RWPE2 (cell line): ENCODE measurements at regions not wholly inside any gene's neighbourhood (a gene's known extent, or its start where the extent isn't known, plus 50 kb on each side); places are given as distances from the start of the nearest gene placed in this dataset.

Experiments used
- ATAC-seq: fragments of 200-7000 bp; cut with Tn5 transposase; 3 replicates; pipeline ENCODE4 v1.9.1; 2021; ENCODE audit warnings: low read depth
- DNase-seq: peaks from one replicate; pipeline ENCODE4 v3.0.0-alpha.2; 2020; ENCODE audit warnings: low spot score
- H3K27ac ChIP-seq: fragments of 450-650 bp; 2 replicates; pipeline ENCODE4 v1.5.1; 2017; ENCODE audit warnings: mild to moderate bottlenecking; ENCODE audit not compliant: poor library complexity, severe bottlenecking
- H3K27me3 ChIP-seq: fragments of 250-450 bp; sonication (Bioruptor Pico); 2 replicates; pipeline ENCODE4 v1.5.1; 2021; ENCODE audit warnings: mild to moderate bottlenecking, moderate library complexity; ENCODE audit not compliant: insufficient read depth, poor library complexity, severe bottlenecking
- H3K36me3 ChIP-seq: fragments of 250-450 bp; sonication (Bioruptor Pico); 2 replicates; pipeline ENCODE4 v1.5.1; 2020; ENCODE audit warnings: low read depth, mild to moderate bottlenecking, moderate library complexity
- H3K4me1 ChIP-seq: fragments of 250-450 bp; sonication (Bioruptor Pico); 2 replicates; pipeline ENCODE4 v1.5.1; 2021; ENCODE audit warnings: mild to moderate bottlenecking, moderate library complexity; ENCODE audit not compliant: insufficient read depth, poor library complexity, severe bottlenecking
- H3K4me3 ChIP-seq: fragments of 250-450 bp; sonication (Bioruptor Pico); 2 replicates; pipeline ENCODE4 v1.5.1; 2021; ENCODE audit warnings: mild to moderate bottlenecking, moderate library complexity; ENCODE audit not compliant: severe bottlenecking
- H3K9me3 ChIP-seq: fragments of 250-450 bp; sonication (Bioruptor Pico); 2 replicates; pipeline ENCODE4 v1.5.1; 2021; ENCODE audit warnings: mild to moderate bottlenecking, moderate library complexity; ENCODE audit not compliant: severe bottlenecking
- TF ChIP-seq, protein P1 (sequence below): fragments of 450-650 bp; IDR thresholded peaks from one replicate; pipeline ENCODE4 v1.5.1; 2017; ENCODE audit warnings: mild to moderate bottlenecking, moderate library complexity; ENCODE audit not compliant: poor library complexity, severe bottlenecking

DNA sequence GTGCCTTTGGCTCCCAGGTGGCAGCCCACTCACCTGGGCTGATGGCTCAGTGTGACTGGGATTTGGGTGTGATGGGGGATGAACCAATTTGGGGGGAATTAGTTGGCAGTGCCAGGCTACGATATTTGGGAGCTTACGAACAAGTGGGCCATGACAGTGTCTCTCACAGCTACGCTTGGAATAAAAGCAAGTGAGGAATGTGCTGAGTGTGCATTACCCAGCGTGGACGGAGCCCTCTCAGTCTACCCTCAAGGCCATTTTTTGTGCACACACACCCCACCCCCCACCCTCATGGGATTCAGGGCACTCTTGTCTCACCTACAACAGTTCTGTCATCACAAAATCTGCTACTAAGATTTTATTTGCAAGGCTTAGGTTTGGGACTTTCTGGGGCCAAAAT lies 329.1 kb downstream of the NDFIP2 start:
- H3K4me3 ChIP-seq: no peak overlapping the region
- no peak for DNase-seq
- peaks cover 9% of the 10 kb centered on the region for H3K4me1 ChIP-seq
- no peak for ATAC-seq
- no peaks in the 10 kb centered on the region for H3K27me3 ChIP-seq
- TF ChIP-seq, protein P1, sequence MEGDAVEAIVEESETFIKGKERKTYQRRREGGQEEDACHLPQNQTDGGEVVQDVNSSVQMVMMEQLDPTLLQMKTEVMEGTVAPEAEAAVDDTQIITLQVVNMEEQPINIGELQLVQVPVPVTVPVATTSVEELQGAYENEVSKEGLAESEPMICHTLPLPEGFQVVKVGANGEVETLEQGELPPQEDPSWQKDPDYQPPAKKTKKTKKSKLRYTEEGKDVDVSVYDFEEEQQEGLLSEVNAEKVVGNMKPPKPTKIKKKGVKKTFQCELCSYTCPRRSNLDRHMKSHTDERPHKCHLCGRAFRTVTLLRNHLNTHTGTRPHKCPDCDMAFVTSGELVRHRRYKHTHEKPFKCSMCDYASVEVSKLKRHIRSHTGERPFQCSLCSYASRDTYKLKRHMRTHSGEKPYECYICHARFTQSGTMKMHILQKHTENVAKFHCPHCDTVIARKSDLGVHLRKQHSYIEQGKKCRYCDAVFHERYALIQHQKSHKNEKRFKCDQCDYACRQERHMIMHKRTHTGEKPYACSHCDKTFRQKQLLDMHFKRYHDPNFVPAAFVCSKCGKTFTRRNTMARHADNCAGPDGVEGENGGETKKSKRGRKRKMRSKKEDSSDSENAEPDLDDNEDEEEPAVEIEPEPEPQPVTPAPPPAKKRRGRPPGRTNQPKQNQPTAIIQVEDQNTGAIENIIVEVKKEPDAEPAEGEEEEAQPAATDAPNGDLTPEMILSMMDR: no peak
- H3K36me3 ChIP-seq: no peaks in the 10 kb centered on the region
- H3K27ac ChIP-seq: peak overlapping the region; percentile 30
- H3K9me3 ChIP-seq: no peaks in the 10 kb centered on the region

DNA sequence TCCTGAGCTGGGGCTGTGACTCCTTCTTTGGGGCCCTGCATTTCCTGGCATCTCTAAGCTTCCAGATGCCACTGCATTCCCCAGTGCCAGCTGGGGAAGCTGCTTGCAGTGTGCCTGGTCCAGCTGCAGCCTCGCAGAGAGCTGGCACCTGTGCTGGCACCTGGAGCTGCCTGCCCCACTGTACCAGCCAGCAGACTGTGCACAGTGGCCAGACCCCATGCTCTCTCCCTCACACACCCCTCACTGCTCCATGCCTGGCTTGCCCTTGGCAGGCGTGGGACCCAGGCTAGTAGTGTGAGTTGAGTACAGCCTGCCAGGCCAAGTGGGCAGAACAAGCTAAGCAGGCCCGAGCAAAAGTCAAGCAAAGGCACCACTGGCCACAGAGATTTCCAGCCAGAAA lies 327.5 kb downstream of the NDFIP2 start:
- TF ChIP-seq, protein P1: no peak
- H3K27ac ChIP-seq: no peak overlapping the region

DNA sequence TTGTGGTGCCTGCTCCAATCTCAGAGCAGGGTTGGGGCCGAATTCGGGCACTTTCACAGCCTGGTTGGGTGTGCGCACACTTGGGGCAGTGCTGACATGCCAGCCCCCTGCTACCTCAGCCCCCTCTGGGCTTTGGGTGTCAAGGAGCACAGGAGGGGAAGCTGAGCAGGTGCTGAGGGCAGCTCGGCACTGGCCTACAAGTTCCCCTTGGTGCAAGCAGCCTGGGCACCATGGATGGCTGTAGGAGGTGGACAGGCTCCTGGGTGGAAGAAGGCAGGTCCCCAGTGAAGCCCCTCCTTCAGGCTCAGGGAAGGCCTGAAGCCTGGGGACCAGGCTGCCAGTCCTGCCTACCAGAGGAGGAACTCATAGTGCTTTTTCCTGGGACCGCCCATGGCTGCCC lies 326.6 kb downstream of the NDFIP2 start:
- H3K4me1 ChIP-seq: peaks cover 9% of the 10 kb centered on the region
- TF ChIP-seq, protein P1: no peak
- DNase-seq (no peak), ATAC-seq (no peak)
- no peaks in the 10 kb centered on the region for H3K9me3 ChIP-seq
- no peaks in the 10 kb centered on the region for H3K27me3 ChIP-seq
- H3K4me3 ChIP-seq: no peak overlapping the region
- no peaks in the 10 kb centered on the region for H3K36me3 ChIP-seq
- no peak overlapping the region for H3K27ac ChIP-seq

More for the DNA sequence above, 327.5 kb downstream of the NDFIP2 start:
- no peak overlapping the region for H3K4me3 ChIP-seq
- peaks cover 9% of the 10 kb centered on the region for H3K4me1 ChIP-seq
- DNase-seq: no peak
- no peaks in the 10 kb centered on the region for H3K36me3 ChIP-seq
- no peaks in the 10 kb centered on the region for H3K9me3 ChIP-seq
- no peak for ATAC-seq
- H3K27me3 ChIP-seq: no peaks in the 10 kb centered on the region

DNA sequence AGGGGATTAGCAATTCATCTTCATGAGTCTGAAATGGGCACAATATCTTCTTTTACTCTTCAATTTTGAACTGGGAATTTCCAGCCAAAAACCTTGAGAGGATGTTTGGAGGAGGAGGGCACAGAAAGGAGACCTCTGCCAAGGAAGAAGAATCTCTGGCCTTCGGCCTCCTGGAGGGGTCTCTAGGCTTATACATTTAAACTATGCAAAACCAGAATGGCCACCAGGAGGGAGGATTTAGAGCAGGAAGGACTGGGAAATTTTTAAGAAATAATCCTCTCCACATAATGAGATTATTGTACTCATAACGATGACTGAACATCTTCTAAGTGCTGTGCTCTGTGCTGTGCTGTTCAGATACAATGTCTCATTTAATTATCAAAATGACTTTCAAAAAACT lies 325.9 kb downstream of the NDFIP2 start:
- ATAC-seq (no peak), DNase-seq (no peak)
- H3K27me3 ChIP-seq: no peaks in the 10 kb centered on the region

DNA sequence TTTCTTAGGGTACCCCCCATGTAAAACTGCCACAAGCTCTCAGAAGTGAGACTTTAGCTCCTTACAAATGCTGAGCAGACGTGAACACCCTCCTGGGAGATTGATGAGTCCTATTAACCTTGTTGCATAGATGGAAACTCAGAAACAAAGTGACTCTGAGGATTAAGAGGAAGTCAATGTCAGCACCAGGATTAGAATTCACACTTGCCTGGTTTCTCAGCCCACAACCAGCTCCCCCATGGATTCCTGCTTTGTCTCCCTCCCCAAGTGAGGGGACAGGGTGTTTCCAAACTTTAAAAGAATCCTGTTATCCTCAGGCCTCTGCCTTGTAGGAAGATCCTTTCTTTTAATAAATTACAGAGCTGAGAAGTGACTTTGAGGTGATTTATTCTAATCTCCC lies 324.4 kb downstream of the NDFIP2 start:
- no peak for DNase-seq
- Histone ChIP-seq H3K27ac (no peak overlapping the region), H3K27me3 (no peaks in the 10 kb centered on the region), H3K4me1 (no peaks in the 10 kb centered on the region), H3K4me3 (no peak overlapping the region), H3K9me3 (no peaks in the 10 kb centered on the region), H3K36me3 (no peaks in the 10 kb centered on the region)
- TF ChIP-seq, protein P1: no peak
- ATAC-seq: no peak

More for the DNA sequence above, 325.9 kb downstream of the NDFIP2 start:
- no peaks in the 10 kb centered on the region for H3K9me3 ChIP-seq
- TF ChIP-seq, protein P1: no peak
- no peak overlapping the region for H3K4me3 ChIP-seq
- no peak overlapping the region for H3K27ac ChIP-seq
- no peaks in the 10 kb centered on the region for H3K36me3 ChIP-seq
- H3K4me1 ChIP-seq: peaks cover 9% of the 10 kb centered on the region
